NCI-H146 (cell line): ENCODE measurements at regions not wholly inside any gene's neighbourhood (a gene's known extent, or its start where the extent isn't known, plus 50 kb on each side); places are given as distances from the start of the nearest gene placed in this dataset.

Experiments used
- DNase-seq: peaks from one replicate; lab custom pipeline; 2025; lab: John Stamatoyannopoulos, UW

DNA sequence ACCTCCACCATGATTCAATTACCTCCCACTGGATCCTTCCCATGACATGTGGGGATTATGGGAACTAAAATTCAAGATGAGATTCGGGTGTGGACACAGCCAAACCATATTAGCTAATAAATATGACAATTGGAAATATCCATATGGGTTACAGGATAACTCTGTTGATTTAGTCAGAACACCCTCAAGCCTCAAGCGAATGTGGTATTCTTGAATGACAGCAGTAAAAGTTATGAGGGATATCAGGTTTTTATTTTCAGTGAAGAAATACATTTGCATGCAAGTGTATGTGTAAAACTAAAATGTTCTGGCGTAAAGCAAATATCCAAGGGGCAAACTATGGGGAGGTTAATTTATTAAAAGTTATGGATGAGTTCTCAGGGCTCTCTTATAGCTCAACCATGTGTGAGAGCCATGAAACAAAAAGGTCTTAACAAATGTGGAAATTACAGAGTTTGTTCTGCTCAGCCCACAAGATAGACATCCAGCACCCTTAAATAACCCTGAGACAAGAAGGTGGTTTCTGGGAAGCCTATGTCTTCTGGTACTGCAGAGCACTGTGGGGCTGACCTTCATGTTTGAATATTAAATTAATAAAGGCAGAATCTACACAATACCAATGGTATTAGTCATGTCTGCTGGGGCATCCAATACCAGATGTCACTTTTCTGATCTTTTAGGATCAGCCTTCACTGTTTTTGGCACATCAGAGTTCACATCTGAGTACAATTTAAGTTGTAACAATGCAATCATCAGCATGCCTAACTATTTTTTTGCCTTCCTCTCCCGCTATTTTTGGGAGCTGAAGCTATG, 370.5 kb upstream of the RSPO3 start:
- DNase-seq: no peak

DNA sequence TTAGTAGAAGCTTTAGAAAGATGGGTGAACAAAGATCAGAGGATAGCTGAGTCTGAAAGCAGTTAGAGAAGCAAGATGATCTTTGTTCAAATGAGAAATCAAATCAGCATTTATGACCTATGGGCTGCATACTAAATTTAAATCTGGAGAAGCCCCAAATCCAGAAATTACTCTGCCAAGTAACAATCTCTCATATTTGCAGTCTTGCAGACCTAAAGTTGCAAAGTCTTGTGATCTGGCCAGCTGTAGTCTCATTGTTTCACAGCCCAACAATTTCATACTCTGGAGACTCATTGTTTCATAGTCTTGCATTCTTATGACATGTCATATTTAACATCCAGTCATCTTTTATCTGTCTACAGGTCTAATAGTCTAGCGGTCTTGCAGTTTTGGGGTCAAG, 364.9 kb upstream of the RSPO3 start:
- no peak for DNase-seq

DNA sequence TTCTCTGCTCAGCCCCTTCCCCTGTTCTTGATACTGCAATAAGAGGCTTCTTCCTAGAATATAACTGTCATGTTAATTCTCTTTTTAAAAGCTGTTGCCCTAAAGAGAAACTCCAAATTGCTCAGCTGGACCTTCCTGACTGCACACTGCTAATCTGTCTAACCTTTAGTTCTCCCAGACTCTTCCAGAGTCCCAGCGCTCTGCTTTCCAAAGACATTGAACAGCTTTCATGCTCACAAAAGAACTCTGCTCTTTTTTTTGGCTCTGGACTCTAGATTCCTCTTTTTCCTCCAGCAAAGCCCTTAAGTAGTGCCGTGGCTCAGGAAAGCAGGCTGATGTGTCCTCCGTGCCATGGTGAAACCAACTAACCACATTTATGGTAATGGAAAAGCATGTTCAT, 356.6 kb upstream of the RSPO3 start:
- no peak for DNase-seq

DNA sequence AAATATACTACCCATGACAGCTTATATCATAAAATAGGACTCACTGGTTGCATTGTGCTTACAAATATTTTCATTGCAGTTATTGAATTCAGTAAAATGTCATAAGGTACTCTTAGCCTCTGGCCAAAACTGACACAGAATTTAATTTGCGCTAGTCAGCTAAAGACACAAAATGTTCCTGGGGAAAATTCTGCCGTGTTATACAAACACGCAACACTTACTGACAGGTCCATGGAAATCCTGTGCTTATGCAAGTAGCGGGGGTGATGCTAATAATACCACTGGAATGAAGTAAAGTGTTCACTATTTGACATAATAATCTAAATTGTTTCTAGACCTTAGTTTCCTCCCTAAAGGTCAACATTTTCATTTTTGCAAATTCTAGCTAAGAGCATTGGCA, 354.4 kb upstream of the RSPO3 start:
- DNase-seq: no peak

DNA sequence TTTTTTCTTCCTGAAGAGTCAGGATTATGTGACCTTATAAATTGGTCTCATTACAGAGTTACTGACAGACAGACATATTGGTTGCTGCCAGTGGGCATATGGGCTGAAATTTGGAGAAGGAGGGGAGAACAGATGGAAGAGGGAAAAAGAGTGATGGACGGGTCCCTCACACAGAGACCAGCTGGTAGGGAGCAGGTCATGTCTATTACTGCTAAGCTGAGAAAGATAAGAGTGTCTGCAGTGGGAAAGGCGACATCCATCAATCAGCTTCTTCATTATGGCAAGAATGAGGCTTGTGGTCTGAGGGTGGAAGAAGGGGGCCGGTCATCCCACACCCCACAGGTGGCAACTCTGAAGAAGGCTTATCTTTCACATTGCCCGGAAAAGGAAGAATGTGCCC, 353.8 kb upstream of the RSPO3 start:
- DNase-seq: no peak

DNA sequence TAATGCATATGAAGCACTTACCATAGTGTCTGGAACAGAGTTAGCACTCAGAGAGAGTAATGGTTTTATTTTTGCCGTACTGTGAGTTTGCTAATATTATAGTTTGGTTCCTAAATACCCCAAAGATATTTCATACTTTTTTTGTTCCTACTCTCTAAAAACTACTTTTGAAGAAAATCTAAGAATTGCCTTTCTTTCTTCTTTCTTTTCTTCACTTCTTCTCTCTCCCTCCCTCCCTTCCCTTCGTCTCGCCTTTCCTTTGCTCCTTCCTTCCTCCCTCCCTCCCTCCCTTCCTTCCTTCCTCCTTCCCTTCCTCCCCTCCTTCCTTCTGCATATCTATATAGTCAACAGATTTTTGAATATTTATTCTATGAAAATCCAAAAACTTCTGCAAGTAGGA, 351.7 kb upstream of the RSPO3 start:
- DNase-seq: no peak

DNA sequence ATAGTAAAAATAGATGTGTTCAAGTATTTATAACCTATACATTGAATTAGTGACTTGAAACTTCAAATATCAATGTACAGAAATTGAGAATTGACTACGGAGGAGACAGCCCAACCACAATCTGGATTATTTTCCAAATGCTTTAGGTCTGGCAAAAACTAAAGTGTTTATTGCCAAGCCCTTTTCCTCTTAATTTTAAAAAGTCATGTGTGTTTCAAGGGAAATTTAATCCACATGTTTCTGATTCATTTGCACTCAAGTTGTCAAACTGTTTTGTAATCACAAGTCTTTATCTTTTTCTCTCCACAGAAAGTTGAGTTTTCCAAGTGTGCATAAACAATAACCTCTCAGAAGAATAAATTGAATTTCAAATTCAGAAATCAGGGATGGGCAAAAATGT, 350.8 kb upstream of the RSPO3 start:
- no peak for DNase-seq

DNA sequence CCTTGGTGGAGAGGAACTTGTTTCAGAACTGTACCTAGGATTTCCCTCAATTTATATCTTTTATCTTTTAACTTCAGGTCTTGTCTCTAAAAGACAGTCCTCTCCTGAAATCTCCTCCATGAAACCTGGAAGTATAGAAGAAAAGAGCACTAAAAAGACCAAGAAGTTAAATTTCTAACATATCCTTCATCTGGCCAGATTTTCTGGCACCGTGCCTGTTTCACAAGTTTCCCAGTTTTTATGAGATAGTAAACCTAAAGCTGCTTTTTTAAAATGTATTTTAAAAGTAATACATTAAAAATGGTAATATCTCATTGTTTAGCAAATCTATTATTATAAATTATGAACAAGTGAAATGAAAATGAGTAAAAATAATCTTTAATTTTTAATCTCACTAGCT, 348.3 kb upstream of the RSPO3 start:
- DNase-seq: no peak

DNA sequence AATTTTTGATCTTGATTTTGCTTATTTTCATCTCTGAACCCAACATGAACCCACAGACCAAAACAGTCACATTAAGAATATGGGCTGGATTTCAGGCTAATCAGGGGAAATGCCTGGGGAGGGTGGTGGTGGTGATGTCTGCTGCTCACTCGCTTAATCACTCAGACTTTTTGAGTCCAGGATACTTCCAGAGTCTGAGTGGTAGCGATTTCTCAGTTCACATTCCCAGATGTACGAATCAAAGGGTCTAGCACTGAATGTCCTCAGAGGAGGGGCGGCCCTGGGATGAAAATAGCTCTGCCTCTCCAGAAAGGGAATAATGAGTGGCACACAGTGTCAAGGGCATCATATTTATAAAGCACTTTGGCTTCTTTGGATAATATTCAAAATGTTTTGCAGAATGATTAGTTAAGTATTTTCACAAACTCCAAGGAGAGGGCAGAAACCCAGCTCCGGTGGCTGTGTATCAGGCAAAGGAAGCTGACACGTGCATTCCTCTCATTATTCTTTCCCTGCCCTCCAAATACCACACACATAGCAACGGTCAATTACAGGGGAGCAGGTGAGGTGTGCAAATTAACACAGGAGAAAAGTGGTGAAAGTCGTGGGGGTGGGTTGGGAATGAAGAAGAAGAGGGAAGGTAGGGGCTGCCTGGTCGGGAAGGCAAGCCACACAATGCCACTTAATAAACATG, 345.2 kb upstream of the RSPO3 start:
- DNase-seq: no peak

DNA sequence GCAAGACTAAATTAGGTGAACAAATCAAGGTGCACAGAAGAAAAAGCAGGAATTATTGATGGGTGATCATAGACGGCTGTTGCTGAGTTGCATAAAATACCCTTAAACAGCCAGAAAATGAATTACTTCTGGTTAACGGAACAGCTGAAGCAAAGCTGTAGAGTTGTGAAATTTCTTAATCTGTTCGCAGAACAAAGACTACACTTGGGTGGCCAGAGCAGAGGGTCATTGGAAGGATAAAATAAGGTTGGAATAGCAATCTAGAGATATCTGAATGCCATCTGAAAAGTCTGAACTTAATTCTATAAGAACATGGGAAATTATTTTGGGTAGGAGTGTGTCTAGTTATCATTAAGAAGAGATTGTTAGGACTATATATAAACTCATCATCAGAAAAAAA, 339.1 kb upstream of the RSPO3 start:
- DNase-seq: no peak

DNA sequence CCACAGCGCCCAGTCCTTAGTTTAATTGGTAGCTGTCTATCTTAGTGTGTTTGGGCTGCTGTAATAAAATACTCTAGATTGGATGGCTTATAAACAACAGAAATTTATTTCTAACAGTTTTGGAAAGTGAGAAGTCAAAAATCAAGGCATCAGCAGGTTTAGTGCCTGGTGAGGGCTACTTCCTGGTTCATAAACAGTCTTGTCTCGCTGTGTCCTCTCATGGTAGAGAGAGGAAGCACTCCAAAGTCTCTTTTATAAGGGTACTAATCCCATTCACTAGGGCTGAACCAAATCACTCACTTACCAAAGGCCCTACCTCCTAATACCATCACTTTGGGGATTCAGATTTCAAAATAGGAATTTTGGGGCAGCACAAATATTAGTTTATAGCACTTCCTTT, 336.9 kb upstream of the RSPO3 start:
- DNase-seq: no peak

DNA sequence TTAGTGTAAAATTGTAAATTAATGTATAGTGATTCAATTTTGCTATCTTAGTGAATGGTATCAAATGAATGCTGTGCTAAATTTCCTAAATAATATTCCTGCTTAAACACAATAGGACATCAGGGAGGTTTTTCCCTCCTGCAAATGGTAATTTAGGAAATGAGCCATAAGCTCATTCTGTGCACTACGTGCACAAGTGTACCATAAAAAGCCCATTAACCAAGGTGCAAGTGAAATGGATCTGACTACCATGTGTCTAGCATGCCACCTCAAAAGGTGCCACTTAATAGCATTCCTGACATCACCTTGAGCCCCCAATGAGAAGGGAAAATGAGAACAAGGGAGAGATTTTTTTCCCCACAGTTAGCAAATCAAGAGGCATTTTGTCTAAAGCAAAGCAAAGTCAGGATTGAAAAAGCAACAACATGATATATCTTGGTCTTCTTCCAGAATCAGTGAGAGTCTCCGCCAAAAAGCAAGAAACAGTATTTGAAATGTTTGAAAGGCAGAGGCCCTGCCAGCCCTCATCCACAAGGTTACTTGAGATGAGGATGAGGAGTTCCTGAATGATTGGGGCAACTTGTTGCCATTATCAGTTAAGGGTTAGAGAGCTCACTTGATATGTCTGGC, 334.2 kb upstream of the RSPO3 start:
- DNase-seq: no peak

DNA sequence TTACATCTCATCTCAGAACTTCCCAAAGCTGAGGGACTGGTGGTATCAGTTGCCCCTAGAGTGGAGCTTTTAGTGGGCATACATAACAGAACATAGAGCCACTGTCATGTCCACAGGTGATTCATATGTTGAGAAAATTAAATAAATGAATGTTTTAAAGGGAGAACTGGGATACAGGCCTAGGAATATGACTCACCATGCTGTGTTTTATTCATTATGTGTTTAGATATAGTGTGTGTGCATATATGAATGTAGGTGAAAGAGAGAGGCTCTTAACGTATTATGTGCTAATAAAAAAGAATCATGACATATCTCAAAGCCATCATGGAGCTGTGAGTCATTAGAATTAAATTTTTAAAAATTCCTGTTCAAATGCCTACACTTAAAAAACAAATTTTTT, 332.2 kb upstream of the RSPO3 start:
- no peak for DNase-seq

DNA sequence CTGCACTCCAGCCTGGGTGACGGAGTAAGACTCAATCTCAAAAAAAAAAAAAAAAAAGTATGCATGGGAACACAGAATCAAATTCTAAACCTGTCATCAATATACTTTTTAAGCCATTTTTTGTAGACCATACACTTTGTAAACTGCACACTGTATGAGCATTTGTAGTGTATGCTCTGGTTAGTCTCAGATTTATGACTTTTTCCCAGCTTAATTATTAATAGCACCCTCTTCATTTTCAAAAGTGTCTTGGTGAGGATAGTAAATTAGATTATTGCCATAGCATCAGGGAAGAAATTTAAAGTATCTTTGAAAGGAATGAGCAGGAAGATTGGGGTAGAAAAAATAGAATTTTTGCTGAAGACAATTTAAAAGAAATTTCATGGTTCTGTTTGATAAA, 330.8 kb upstream of the RSPO3 start:
- no peak for DNase-seq

DNA sequence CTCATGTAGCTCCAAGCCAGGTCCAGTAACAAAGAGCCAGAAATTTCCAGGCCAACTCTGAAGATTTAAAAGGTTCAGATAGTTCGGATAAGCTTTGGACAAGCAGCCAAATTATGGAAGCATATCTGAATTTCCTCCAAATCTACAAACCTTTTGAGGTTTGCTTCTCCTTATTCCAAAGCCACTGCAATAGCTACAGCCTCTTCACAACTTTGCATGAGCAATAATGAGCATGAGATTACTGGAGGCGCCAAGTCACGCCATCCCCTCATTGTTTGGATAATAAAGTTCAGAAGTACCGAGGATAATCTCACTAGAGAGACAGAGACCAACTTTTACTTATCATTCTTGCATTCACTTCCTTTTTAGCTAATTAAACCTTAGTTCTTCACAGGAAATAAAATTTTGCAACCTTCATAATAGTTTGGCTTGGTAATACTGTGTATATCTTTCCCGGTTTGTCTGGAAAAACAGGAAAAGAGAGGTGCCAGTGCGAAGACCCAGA, 329.6 kb upstream of the RSPO3 start:
- DNase-seq: no peak

DNA sequence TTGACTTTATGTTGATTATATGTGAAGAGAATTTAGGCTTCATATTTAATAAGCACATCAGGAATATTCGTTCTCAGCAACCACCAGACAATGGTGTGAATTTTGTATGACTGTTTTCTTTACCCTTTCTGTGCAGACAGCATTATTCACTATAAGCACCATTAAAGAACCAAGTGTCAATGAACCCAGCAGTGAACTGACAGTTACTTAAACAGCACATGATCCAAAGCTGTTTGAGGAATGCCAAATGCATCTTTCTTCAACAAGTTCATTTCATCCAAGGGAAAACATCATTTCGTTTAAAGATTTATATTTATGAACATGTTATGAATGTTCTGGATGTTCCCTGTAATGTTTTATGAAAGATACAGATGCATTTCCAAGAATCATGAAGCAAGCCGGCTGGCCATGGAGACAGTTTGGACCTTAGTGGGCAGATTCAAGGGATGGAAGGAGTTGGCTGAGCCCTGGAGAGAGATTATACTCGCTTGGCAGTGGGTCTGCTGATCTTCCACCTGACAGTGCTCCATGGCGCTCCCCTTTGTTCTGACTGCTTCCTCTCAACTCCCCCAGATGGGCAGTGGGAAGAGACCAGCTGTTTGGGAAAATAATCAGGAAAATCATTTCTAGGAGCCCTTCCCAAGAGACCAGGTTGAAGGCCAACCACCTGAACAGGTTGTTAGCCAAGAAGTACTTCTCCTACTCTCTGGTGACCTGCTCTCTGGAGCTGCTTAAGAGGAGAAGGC, 326.0 kb upstream of the RSPO3 start:
- DNase-seq: no peak

DNA sequence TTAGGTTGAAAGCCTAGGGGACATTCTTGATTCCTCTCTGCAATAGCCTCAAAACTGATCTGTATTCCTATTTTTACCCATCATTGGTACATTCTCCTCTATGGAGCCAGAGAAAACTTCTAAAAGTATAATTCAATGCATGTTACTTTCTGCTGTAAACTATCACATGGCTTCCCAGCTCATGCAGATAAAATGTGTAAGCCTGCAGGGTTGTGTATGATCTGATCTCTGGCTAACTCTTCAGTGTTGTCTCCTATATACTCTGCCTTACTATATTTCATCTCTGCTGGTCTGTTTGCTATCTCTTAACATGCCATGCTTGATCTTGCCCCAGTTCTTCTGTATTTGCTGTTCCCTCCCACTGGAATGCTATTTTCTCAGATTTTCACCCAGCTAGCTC, 323.3 kb upstream of the RSPO3 start:
- DNase-seq: no peak

DNA sequence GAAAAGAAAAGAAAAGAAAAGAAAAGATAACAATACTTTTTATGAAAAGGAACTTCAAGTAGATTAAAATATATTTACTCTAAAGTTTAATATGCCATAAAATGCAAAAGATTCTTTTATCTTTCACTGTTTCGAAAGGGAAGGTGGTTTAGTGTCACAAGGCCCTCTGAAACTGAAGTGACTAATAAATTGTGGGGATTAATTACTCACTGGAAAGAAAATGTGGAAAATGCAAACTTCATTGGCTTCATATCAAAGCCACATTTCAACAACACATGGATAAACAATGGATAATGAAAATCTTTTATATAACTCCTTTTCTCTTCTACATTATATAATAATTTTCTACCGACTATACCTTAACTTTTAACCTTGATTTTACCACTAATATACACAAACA, 320.5 kb upstream of the RSPO3 start:
- no peak for DNase-seq

DNA sequence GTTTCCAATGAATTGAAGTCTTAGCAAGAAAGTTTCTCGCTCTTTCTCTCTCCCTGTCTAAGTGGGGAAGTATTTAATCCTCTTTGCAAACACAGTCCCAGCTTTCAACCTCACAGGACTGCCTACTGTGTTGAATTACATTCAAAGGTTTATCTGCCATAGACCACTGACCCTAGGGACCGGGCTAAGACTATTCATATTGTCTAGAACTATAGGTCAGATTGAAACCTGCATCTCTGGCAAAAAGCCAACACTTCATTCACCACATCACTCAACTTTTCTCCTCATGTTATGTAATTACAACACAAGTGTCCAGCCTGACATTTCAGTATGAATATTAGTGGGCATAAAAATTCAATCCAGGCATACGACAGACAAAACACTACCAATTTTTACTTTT, 314.7 kb upstream of the RSPO3 start:
- no peak for DNase-seq

DNA sequence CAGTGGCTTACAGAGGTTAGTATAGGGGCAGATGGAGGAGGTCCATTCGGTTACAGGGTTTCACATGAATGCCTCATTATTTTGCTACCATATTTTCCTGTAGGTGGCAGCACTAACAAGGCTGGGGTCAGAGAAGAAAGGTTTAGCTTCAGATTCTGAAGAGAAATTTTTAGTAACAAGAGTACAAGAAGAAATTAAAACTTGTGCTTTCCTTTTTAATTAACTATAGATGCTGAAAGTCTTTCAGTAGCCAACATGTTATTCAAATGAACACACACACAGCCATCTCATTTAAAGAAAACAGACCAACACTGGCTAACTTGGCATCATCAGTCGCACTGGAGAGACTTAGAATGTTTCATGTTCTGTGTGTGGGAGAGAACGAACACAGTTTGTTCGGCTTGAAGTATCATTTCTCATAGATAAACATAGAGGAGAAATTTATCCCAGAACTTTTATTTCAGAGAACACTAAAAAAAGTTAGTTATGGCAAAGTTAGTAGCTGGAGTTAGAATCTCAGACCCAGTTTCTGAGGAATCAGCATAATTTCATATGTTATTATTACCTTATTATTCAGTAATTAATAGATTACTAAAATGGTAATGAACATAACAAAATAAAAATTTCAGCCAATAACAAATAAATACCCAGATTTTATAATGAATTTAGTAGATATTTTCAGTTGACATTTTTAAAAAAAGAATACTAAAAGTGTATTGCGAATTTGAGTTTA, 314.0 kb upstream of the RSPO3 start:
- peak; percentile 50 for DNase-seq

DNA sequence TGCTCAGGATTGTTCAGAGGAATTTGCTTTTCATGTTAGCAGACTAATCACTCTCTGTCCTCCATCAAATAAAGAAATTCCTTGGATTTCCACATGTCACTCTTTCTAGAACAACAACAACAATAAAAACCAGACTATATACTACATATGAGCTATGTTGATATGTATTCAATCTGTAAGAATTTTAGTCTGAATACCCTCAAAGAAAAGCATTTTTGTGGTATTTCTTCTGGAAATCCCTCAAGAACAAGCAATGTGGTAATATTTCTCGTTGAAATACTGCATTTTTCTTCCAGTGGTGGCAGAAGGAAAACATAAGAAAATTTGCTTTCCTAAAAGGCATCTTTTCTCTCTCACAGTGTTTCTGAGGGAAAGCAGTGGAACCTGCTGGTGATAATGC, 312.6 kb upstream of the RSPO3 start:
- no peak for DNase-seq

DNA sequence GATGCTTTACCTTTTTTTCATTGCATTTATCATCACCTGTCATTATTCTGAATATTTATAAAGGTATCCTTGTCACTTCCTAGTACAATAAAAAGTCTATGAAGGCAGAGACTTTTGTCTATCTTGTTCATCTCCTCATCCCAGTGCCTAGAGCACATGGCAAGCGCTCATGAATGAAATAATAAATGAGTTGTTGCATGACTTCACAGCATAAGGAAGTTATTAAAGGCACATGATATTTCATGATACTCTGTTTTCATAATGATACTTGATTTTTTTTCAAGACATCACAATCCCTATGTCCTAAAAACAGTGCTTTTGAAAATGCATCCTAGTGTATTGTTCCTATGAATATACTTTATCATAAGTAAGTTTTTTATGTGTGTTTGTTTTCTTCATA, 310.6 kb upstream of the RSPO3 start:
- no peak for DNase-seq
